Colonic mucosa (tissue), 4 donors: ENCODE measurements at regions not wholly inside any gene's neighbourhood (a gene's known extent, or its start where the extent isn't known, plus 50 kb on each side); places are given as distances from the start of the nearest gene placed in this dataset.

Experiments used
- DNase-seq: peaks from one replicate; pipeline ENCODE4 v3.0.0-alpha.2; 2020
- H3K27ac ChIP-seq: fragments of 200-600 bp; one replicate; pipeline ENCODE4 v1.8.0; 2021
- H3K27me3 ChIP-seq: fragments of 200-600 bp; one replicate; pipeline ENCODE4 v1.8.0; 2021
- H3K36me3 ChIP-seq: fragments of 200-600 bp; one replicate; pipeline ENCODE4 v1.8.0; 2021
- H3K4me1 ChIP-seq: fragments of 200-600 bp; one replicate; pipeline ENCODE4 v1.8.0; 2021; ENCODE audit warnings: mild to moderate bottlenecking
- H3K4me3 ChIP-seq: fragments of 200-600 bp; one replicate; pipeline ENCODE4 v1.8.0; 2021
- H3K9ac ChIP-seq, 2 donors: one replicate each; pipeline ENCODE4 v1.7.0; 2013; ENCODE audit warnings: control low read depth in 2 of 2, low read depth in 2 of 2, low read length in 2 of 2
- H3K9me3 ChIP-seq: fragments of 200-600 bp; one replicate; pipeline ENCODE4 v1.8.0; 2021
- intact Hi-C: fragments of 100-400 bp; cut with DNase I; formaldehyde crosslinking; loops from one replicate; pipeline ENCODE4 v1.14.1; 2022
- TF ChIP-seq, protein P1 (sequence below): fragments of 200-600 bp; IDR thresholded peaks from one replicate; pipeline ENCODE4 v1.8.0; 2022; ENCODE audit warnings: antibody characterized with exemption, mild to moderate bottlenecking
- donor health status: healthy.
- donor health status: DM: no; HTN: no; CAD: no.
- donor health status: DM: no; HTN: no; CAD: no.

DNA sequence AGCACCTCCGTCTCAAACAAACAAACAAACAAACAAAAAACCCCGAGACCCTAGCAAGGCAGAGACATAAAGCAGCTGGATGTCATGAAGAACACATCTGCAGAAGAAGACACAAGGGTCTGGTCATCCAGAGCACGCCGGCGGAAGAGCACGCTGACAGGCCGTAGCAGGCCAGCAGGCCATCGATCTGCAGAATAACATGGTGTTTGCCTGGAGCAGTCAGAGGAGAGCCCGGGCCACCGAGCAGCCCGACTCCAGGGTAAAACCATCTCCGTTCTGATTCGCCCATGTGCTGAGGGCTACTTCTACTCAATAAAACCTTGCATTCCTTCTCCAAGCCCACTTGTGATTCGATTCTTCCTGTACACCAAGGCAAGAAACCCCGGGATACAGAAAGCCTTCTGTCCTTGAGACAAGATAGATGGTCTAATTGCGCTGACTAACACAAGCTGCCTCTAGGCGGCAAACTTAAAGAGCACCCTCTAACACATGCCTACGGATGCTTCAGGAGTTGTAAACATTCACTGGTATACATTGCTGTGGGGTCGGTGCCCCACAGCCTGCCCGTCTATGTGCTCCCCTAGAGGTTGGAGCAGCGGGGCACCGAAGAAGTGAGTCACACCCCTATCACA, 549.8 kb upstream of the NRXN1 start:
- Histone ChIP-seq H3K36me3 (no peaks in the 10 kb centered on the region), H3K9me3 (no peaks in the 10 kb centered on the region), H3K4me3 (no peak overlapping the region), H3K9ac (no peak overlapping the region), H3K27me3 (no peaks in the 10 kb centered on the region), H3K4me1 (no peaks in the 10 kb centered on the region), H3K27ac (no peak overlapping the region)
- intact Hi-C loops: no loop called here
- DNase-seq: no peak
- TF ChIP-seq, protein P1, sequence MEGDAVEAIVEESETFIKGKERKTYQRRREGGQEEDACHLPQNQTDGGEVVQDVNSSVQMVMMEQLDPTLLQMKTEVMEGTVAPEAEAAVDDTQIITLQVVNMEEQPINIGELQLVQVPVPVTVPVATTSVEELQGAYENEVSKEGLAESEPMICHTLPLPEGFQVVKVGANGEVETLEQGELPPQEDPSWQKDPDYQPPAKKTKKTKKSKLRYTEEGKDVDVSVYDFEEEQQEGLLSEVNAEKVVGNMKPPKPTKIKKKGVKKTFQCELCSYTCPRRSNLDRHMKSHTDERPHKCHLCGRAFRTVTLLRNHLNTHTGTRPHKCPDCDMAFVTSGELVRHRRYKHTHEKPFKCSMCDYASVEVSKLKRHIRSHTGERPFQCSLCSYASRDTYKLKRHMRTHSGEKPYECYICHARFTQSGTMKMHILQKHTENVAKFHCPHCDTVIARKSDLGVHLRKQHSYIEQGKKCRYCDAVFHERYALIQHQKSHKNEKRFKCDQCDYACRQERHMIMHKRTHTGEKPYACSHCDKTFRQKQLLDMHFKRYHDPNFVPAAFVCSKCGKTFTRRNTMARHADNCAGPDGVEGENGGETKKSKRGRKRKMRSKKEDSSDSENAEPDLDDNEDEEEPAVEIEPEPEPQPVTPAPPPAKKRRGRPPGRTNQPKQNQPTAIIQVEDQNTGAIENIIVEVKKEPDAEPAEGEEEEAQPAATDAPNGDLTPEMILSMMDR: no peak

DNA sequence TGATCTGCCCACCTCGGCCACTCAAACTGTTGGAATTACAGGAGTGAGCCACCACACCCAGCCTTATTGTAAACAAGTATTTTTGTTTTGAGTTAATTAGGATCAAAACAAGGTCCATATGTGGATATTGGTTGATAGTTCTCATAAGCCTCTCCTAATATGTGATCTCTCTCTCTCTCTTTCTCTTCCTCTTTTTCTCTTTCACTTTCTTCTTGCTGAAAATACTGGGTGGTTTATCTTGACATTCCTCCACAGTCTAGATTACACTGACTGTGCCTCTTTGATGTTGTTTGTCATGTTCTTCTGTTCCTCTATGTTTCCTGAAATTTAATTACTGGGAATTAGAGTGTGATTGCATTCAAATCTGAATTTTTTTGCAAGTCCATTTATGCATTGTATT, 547.5 kb upstream of the NRXN1 start:
- no peaks in the 10 kb centered on the region for H3K4me1 ChIP-seq
- H3K27me3 ChIP-seq: no peaks in the 10 kb centered on the region
- no peaks in the 10 kb centered on the region for H3K36me3 ChIP-seq
- no peak overlapping the region for H3K4me3 ChIP-seq
- intact Hi-C loops: no loop called here
- no peaks in the 10 kb centered on the region for H3K9me3 ChIP-seq
- DNase-seq: no peak
- H3K27ac ChIP-seq: no peak overlapping the region
- TF ChIP-seq, protein P1: no peak
- H3K9ac ChIP-seq: no peak overlapping the region

DNA sequence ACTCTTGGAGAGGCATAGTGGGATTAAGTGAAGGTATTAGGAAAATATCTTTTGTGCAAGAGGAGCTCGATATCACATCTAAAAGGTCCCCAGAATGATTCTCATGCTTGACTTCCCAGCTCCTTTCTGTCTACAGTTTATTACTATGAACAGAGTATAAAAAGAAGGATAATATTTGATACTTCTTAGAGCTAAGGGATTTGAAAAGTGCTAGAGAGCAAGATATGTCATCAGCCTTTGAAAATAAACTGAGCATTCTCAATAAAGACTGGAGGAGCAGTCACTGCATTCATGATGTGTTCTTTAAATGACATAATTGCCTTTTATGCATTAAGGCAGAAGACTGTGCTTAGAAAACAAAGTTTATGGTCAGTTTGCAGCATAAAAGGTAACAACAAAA, 543.2 kb upstream of the NRXN1 start:
- Histone ChIP-seq H3K27me3 (no peaks in the 10 kb centered on the region), H3K9me3 (no peaks in the 10 kb centered on the region), H3K4me3 (no peak overlapping the region), H3K9ac (no peak overlapping the region), H3K36me3 (no peaks in the 10 kb centered on the region), H3K27ac (no peak overlapping the region), H3K4me1 (no peaks in the 10 kb centered on the region)
- TF ChIP-seq, protein P1: no peak
- no peak for DNase-seq
- intact Hi-C loops: no loop called here

DNA sequence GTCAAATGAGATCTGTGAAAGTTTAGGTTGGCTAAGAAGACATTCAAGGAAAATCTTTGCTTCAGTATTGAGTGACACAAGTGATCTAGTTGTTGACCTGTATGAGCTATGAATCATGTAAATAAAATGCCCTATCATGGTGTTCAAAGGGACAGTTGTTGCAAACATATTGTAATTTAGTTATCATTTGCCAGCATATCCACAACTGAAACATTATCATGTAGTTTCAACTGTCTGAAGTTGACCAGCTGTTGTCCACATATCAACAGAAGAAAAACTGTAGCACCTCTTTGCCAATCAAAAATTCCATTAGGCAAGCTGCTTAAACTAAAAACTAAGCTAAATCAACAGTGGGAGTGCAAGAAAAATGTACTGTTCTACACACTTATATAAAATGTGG, 527.1 kb upstream of the NRXN1 start:
- Histone ChIP-seq H3K4me3 (no peak overlapping the region), H3K27ac (no peak overlapping the region), H3K4me1 (no peaks in the 10 kb centered on the region), H3K9me3 (no peaks in the 10 kb centered on the region), H3K9ac (no peak overlapping the region), H3K27me3 (no peaks in the 10 kb centered on the region), H3K36me3 (no peaks in the 10 kb centered on the region)
- TF ChIP-seq, protein P1: no peak
- DNase-seq: no peak
- intact Hi-C loops: no loop called here

DNA sequence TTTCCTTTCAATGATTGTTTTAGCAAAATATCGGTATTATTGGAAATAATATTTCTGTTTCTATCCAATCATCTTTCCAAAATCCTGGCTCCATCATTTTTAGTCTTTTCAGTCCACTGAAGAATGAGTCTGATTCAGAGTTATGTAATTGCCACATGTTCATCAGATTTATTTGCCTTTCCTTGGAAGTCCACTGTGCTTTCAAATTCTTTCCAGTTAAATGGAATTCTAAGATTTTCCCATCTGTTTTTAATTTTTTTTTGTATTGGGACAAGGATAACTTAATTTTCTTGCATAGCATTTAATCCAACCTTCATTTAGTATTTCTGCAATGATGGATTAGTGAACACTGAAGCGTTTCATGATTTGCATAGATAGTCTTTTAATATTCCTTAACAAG, 521.5 kb upstream of the NRXN1 start:
- TF ChIP-seq, protein P1: no peak
- intact Hi-C loops: no loop called here
- Histone ChIP-seq H3K27ac (no peak overlapping the region), H3K9me3 (no peaks in the 10 kb centered on the region), H3K4me1 (no peaks in the 10 kb centered on the region), H3K27me3 (no peaks in the 10 kb centered on the region), H3K36me3 (no peaks in the 10 kb centered on the region), H3K9ac (no peak overlapping the region), H3K4me3 (no peak overlapping the region)
- DNase-seq: no peak
